CD14-positive monocyte (primary cell): ENCODE measurements at regions not wholly inside any gene's neighbourhood (a gene's known extent, or its start where the extent isn't known, plus 50 kb on each side); places are given as distances from the start of the nearest gene placed in this dataset.

Experiments
- DNase-seq, 3 donors: peaks; one replicate each; pipeline ENCODE4 v3.0.0-alpha.2; 2011 to 2022
- H2AFZ ChIP-seq: 2 replicates; pipeline ENCODE4 v1.6.0; 2012; ENCODE audit warnings: mild to moderate bottlenecking, low read depth, low read length, inconsistent platforms; ENCODE audit not compliant: insufficient read depth, poor library complexity, severe bottlenecking
- H3K27ac ChIP-seq, 2 donors: 1 replicate in 1 of 2; 2 replicates in 1 of 2; pipeline ENCODE4 v1.5.1; 2012 to 2013; ENCODE audit warnings: low read length in 2 of 2, control low read depth in 1 of 2, inconsistent platforms in 1 of 2, low read depth in 1 of 2, mild to moderate bottlenecking in 1 of 2
- H3K27me3 ChIP-seq, 2 donors: one replicate each; pipeline versions ENCODE4 v1.6.0 to v1.6.1; 2011 to 2013; ENCODE audit warnings: low read length in 2 of 2; ENCODE audit not compliant: control insufficient read depth in 2 of 2, insufficient read depth in 2 of 2
- H3K36me3 ChIP-seq, 2 donors: replicated peaks in 1 of 2; 1 replicate in 1 of 2; 2 replicates in 1 of 2; pipeline versions ENCODE4 v1.5.1 to v1.6.1; 2012 to 2013; ENCODE audit warnings: low read length in 2 of 2, control low read depth in 1 of 2, inconsistent platforms in 1 of 2, mild to moderate bottlenecking in 1 of 2; ENCODE audit not compliant: insufficient read depth in 2 of 2, control insufficient read depth in 1 of 2
- H3K4me1 ChIP-seq, 2 donors: 1 replicate in 1 of 2; 2 replicates in 1 of 2; pipeline versions ENCODE4 v1.5.1 to v1.6.1; 2012 to 2013; ENCODE audit warnings: low read length in 2 of 2, control low read depth in 1 of 2, inconsistent platforms in 1 of 2, mild to moderate bottlenecking in 1 of 2, moderate library complexity in 1 of 2; ENCODE audit not compliant: insufficient read depth in 2 of 2, control insufficient read depth in 1 of 2
- H3K4me2 ChIP-seq: replicated peaks from 2 replicates; pipeline ENCODE3; 2012; ENCODE audit warnings: low read length, moderate library complexity, mild to moderate bottlenecking; ENCODE audit not compliant: poor library complexity, severe bottlenecking; ENCODE audit errors: extremely low read depth
- H3K4me3 ChIP-seq, 3 experiments: fragments of 200-600 bp in 1 of 3; sonication (generic) in 1 of 3; replicated peaks in 1 of 3; 1 replicate in 2 of 3; 2 replicates in 1 of 3; pipeline ENCODE4 v1.5.1; 2011 to 2013; ENCODE audit warnings: low read length in 3 of 3, mild to moderate bottlenecking in 3 of 3, control low read depth in 2 of 3, low read depth in 2 of 3, inconsistent platforms in 1 of 3, moderate library complexity in 1 of 3
- H3K79me2 ChIP-seq: 2 replicates; pipeline ENCODE4 v1.6.0; 2012; ENCODE audit warnings: mild to moderate bottlenecking, control low read depth, inconsistent platforms, low read length, moderate library complexity; ENCODE audit not compliant: insufficient read depth
- H3K9ac ChIP-seq: 2 replicates; pipeline ENCODE4 v1.6.0; 2017; ENCODE audit warnings: low read length, mild to moderate bottlenecking; ENCODE audit not compliant: insufficient read depth, poor library complexity, severe bottlenecking
- H3K9me3 ChIP-seq, 2 donors: replicated peaks in 1 of 2; 1 replicate in 1 of 2; 2 replicates in 1 of 2; pipeline versions ENCODE4 v1.5.1 to v1.6.1; 2012 to 2013; ENCODE audit warnings: low read length in 2 of 2, control low read depth in 1 of 2; ENCODE audit not compliant: control insufficient read depth in 1 of 2, insufficient read depth in 1 of 2
- H4K20me1 ChIP-seq: 2 replicates; pipeline ENCODE4 v1.6.0; 2012; ENCODE audit warnings: mild to moderate bottlenecking, low read length, control low read depth, moderate library complexity; ENCODE audit not compliant: insufficient read depth
- H3K27ac Mint-ChIP-seq, 7 donors: one replicate each; pipeline ENCODE4 v1.8.0; 2020; ENCODE audit warnings: mild to moderate bottlenecking in 7 of 7, mixed read lengths in 7 of 7, moderate library complexity in 6 of 7, inconsistent platforms in 2 of 7
- H3K27me3 Mint-ChIP-seq, 3 donors: one replicate each; pipeline ENCODE4 v1.8.0; 2021 to 2022; ENCODE audit warnings: low read depth in 3 of 3, mild to moderate bottlenecking in 3 of 3, mixed read lengths in 3 of 3, moderate library complexity in 3 of 3, inconsistent platforms in 1 of 3
- H3K36me3 Mint-ChIP-seq, 2 donors: one replicate each; pipeline ENCODE4 v1.8.0; 2020; ENCODE audit warnings: mixed read lengths in 2 of 2, inconsistent platforms in 1 of 2, mild to moderate bottlenecking in 1 of 2
- H3K4me1 Mint-ChIP-seq: one replicate; pipeline ENCODE4 v1.8.0; 2020; ENCODE audit warnings: mild to moderate bottlenecking, mixed read lengths
- H3K4me3 Mint-ChIP-seq, 2 donors: one replicate each; pipeline ENCODE4 v1.8.0; 2020; ENCODE audit warnings: mild to moderate bottlenecking in 2 of 2, mixed read lengths in 2 of 2, moderate library complexity in 1 of 2
- H3K9me3 Mint-ChIP-seq, 7 donors: one replicate each; pipeline ENCODE4 v1.8.0; 2020 to 2022; ENCODE audit warnings: mixed read lengths in 7 of 7, mild to moderate bottlenecking in 6 of 7, moderate library complexity in 6 of 7, inconsistent platforms in 2 of 7
- CTCF ChIP-seq: fragments of 200-600 bp; IDR thresholded peaks from one replicate; pipeline ENCODE4 v1.8.0; 2022; ENCODE audit warnings: antibody characterized with exemption, mild to moderate bottlenecking
- WGBS: methylation state at CpG from one replicate; pipeline ENCODE4 v1.1.5; 2013; ENCODE audit warnings: missing lambda C conversion rate; ENCODE audit not compliant: insufficient coverage; 5-methylcytosine and 5-hydroxymethylcytosine counted together
- intact Hi-C, 2 donors: fragments of 100-400 bp; cut with micrococcal nuclease; formaldehyde crosslinking; loops; one replicate each; pipeline versions ENCODE4 v1.15.0 to v1.15.1; 2023

- Histone ChIP-seq H3K4me2 (no peak overlapping the region), H3K4me3 (no peak overlapping the region), H3K79me2 (no peaks in the 10 kb centered on the region), H3K4me1 (no peaks in the 10 kb centered on the region), H3K9ac (no peak overlapping the region), H3K27ac (no peak overlapping the region), H3K27me3 (no peaks in the 10 kb centered on the region), H3K9me3 (no peaks in the 10 kb centered on the region), H3K36me3 (no peaks in the 10 kb centered on the region), H4K20me1 (no peaks in the 10 kb centered on the region), H2AFZ (no peak overlapping the region)
- 80% methylated on average over 1 of the region's 1 CpG for WGBS
- intact Hi-C loops, result no loop called here
- no peaks in the 10 kb centered on the region for H3K4me1 Mint-ChIP-seq
- H3K4me3 Mint-ChIP-seq, result no peak overlapping the region
- DNase-seq, result no peak
- no peak overlapping the region for H3K27ac Mint-ChIP-seq
- H3K36me3 Mint-ChIP-seq, result no peaks in the 10 kb centered on the region
- no peak for TF ChIP-seq CTCF
- peaks cover 0 to 11% (median 0%) of the 10 kb centered on the region in 7 donors for H3K9me3 Mint-ChIP-seq
- peaks cover 0 to 4% (median 0%) of the 10 kb centered on the region in 3 donors for H3K27me3 Mint-ChIP-seq
Measured at GRCh38 chr1:195970209-195970608, 638.0 kb downstream of the KCNT2 start.

GRCh38 chr1:195965475-195965874 lies 642.8 kb downstream of the KCNT2 start:
- Histone ChIP-seq H3K4me2 (no peak overlapping the region), H3K4me1 (no peaks in the 10 kb centered on the region)
- 76% methylated on average over 4 of the region's 6 CpGs for WGBS

More at GRCh38 chr1:195965475-195965874, 642.8 kb downstream of the KCNT2 start:
- no peaks in the 10 kb centered on the region for H3K79me2 ChIP-seq
- no peaks in the 10 kb centered on the region for H3K36me3 Mint-ChIP-seq
- peaks cover 0 to 4% (median 0%) of the 10 kb centered on the region in 3 donors for H3K27me3 Mint-ChIP-seq
- H3K27ac Mint-ChIP-seq, result no peak overlapping the region
- no peak overlapping the region for H3K4me3 ChIP-seq
- H3K27me3 ChIP-seq, result no peaks in the 10 kb centered on the region
- intact Hi-C loops, result no loop called here
- H3K9me3 ChIP-seq, result no peaks in the 10 kb centered on the region
- no peaks in the 10 kb centered on the region for H3K36me3 ChIP-seq
- no peaks in the 10 kb centered on the region for H3K4me1 Mint-ChIP-seq
- no peak overlapping the region for H3K27ac ChIP-seq
- no peak for DNase-seq
- no peaks in the 10 kb centered on the region for H4K20me1 ChIP-seq
- H3K4me3 Mint-ChIP-seq, result no peak overlapping the region
- no peak overlapping the region for H2AFZ ChIP-seq
- TF ChIP-seq CTCF, result no peak
- H3K9me3 Mint-ChIP-seq, result peaks cover 0 to 9% (median 0%) of the 10 kb centered on the region in 7 donors
- H3K9ac ChIP-seq, result no peak overlapping the region
